SKM-1 (cell line): ENCODE measurements at regions not wholly inside any gene's neighbourhood (a gene's known extent, or its start where the extent isn't known, plus 50 kb on each side); places are given as distances from the start of the nearest gene placed in this dataset.

ENCODE experiments used
- DNase-seq: peaks from one replicate; lab custom pipeline; 2025; ENCODE audit not compliant: unreplicated experiment; lab: John Stamatoyannopoulos, UW

- DNase-seq: no peak
These were observed 312.5 kb downstream of the TEX29 start for GRCh38 chr13:111632906-111633305.

- DNase-seq: no peak
These were observed 313.0 kb downstream of the TEX29 start for GRCh38 chr13:111633401-111633800.

GRCh38 chr13:111634410-111634809 lies 314.0 kb downstream of the TEX29 start:
- no peak for DNase-seq

GRCh38 chr13:111636271-111636670 lies 315.8 kb downstream of the TEX29 start:
- DNase-seq: no peak

GRCh38 chr13:111636804-111637203 lies 316.4 kb downstream of the TEX29 start:
- no peak for DNase-seq

GRCh38 chr13:111637365-111637764 lies 316.9 kb downstream of the TEX29 start:
- DNase-seq: no peak

- no peak for DNase-seq
These were observed 317.8 kb downstream of the TEX29 start for GRCh38 chr13:111638233-111638632.

GRCh38 chr13:111639196-111639705 lies 318.8 kb downstream of the TEX29 start:
- no peak for DNase-seq

- no peak for DNase-seq
These were observed 319.6 kb downstream of the TEX29 start for GRCh38 chr13:111640006-111640405.

- DNase-seq: no peak
These were observed 320.0 kb downstream of the TEX29 start for GRCh38 chr13:111640476-111640875.

GRCh38 chr13:111642156-111642767 lies 321.8 kb downstream of the TEX29 start:
- DNase-seq: no peak

- no peak for DNase-seq
These were observed 324.3 kb downstream of the TEX29 start for GRCh38 chr13:111644750-111645149.

- no peak for DNase-seq
These were observed 324.8 kb downstream of the TEX29 start for GRCh38 chr13:111645198-111645597.

- DNase-seq: no peak
These were observed 325.4 kb downstream of the TEX29 start for GRCh38 chr13:111645598-111646455.

GRCh38 chr13:111646456-111646855 lies 326.0 kb downstream of the TEX29 start:
- DNase-seq: no peak

- DNase-seq: no peak
These were observed 328.4 kb downstream of the TEX29 start for GRCh38 chr13:111648885-111649284.

GRCh38 chr13:111650626-111651025 lies 330.2 kb downstream of the TEX29 start:
- no peak for DNase-seq

GRCh38 chr13:111652676-111653075 lies 332.2 kb downstream of the TEX29 start:
- DNase-seq: no peak

GRCh38 chr13:111654531-111654930 lies 334.1 kb downstream of the TEX29 start:
- DNase-seq: no peak

GRCh38 chr13:111656439-111656838 lies 336.0 kb downstream of the TEX29 start:
- no peak for DNase-seq

- no peak for DNase-seq
These were observed 336.6 kb downstream of the TEX29 start for GRCh38 chr13:111657013-111657412.
